KMS-11 (cell line): ENCODE measurements at regions not wholly inside any gene's neighbourhood (a gene's known extent, or its start where the extent isn't known, plus 50 kb on each side); places are given as distances from the start of the nearest gene placed in this dataset.

Experiments used
- H2AFZ ChIP-seq: fragments of 200-600 bp; sonication (generic); 2 replicates; pipeline ENCODE4 v1.6.1; 2016; ENCODE audit warnings: antibody characterized with exemption, mixed run types, low read depth
- H3K27ac ChIP-seq: fragments of 200-600 bp; sonication (generic); 2 replicates; pipeline ENCODE4 v1.6.1; 2016; ENCODE audit warnings: mild to moderate bottlenecking, mixed run types
- H3K27me3 ChIP-seq: fragments of 200-600 bp; sonication (generic); 2 replicates; pipeline ENCODE4 v1.6.1; 2017; ENCODE audit warnings: mild to moderate bottlenecking, low read depth, mixed run types, moderate library complexity; ENCODE audit not compliant: insufficient read depth
- H3K36me3 ChIP-seq: fragments of 200-600 bp; sonication (generic); 2 replicates; pipeline ENCODE4 v1.6.1; 2017; ENCODE audit warnings: mild to moderate bottlenecking, mixed run types; ENCODE audit not compliant: insufficient read depth
- H3K4me1 ChIP-seq: fragments of 200-600 bp; sonication (generic); 2 replicates; pipeline ENCODE4 v1.6.1; 2016; ENCODE audit warnings: mild to moderate bottlenecking, low read depth, mixed run types; ENCODE audit not compliant: poor library complexity, severe bottlenecking
- H3K4me2 ChIP-seq: fragments of 200-600 bp; sonication (generic); 2 replicates; pipeline ENCODE4 v1.7.0; 2016; ENCODE audit warnings: mild to moderate bottlenecking, mixed run types
- H3K4me3 ChIP-seq: fragments of 200-600 bp; sonication (generic); IDR thresholded peaks from 2 replicates; pipeline ENCODE4 v1.6.1; 2017; ENCODE audit warnings: low read depth, low read length, mixed read lengths; ENCODE audit not compliant: insufficient read depth
- H3K79me2 ChIP-seq: fragments of 200-600 bp; sonication (generic); 2 replicates; pipeline ENCODE4 v1.6.1; 2016; ENCODE audit warnings: low read depth, mixed run types; ENCODE audit not compliant: insufficient read depth
- H3K9ac ChIP-seq: fragments of 200-600 bp; sonication (generic); 2 replicates; pipeline ENCODE4 v1.6.1; 2016; ENCODE audit warnings: mild to moderate bottlenecking, mixed run types
- H4K20me1 ChIP-seq: fragments of 200-600 bp; sonication (generic); 2 replicates; pipeline ENCODE4 v1.6.1; 2016; ENCODE audit warnings: mild to moderate bottlenecking, mixed run types; ENCODE audit not compliant: insufficient read depth
- TF ChIP-seq, protein P1 (sequence below): fragments of 200-600 bp; sonication (generic); conservative IDR thresholded peaks from 2 replicates; pipeline ENCODE4 v1.6.1; 2017; ENCODE audit warnings: low read depth, mild to moderate bottlenecking, antibody characterized with exemption, low read length, moderate library complexity, mixed read lengths

DNA sequence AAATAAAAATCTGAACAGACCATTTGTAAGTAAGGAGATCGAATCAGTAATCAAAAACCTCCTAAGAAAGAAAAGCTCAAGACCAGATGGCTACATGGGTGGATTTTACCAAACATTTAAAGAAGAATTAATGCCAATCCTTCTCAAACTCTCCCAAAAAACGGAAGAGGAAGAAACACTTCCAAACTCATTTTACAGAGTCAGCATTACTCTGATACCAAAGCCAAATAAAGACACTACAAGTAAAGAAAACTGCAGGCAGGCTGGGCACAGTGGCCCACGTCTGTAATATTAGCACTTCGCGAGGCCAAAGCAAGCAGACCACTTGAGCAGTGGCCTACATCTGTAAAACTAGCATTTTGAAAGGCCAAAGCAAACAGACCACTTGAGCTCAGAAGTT, 159.8 kb downstream of the DPY19L2 start:
- no peak overlapping the region for H3K9ac ChIP-seq
- H3K79me2 ChIP-seq: no peaks in the 10 kb centered on the region
- no peaks in the 10 kb centered on the region for H3K4me1 ChIP-seq
- TF ChIP-seq, protein P1, sequence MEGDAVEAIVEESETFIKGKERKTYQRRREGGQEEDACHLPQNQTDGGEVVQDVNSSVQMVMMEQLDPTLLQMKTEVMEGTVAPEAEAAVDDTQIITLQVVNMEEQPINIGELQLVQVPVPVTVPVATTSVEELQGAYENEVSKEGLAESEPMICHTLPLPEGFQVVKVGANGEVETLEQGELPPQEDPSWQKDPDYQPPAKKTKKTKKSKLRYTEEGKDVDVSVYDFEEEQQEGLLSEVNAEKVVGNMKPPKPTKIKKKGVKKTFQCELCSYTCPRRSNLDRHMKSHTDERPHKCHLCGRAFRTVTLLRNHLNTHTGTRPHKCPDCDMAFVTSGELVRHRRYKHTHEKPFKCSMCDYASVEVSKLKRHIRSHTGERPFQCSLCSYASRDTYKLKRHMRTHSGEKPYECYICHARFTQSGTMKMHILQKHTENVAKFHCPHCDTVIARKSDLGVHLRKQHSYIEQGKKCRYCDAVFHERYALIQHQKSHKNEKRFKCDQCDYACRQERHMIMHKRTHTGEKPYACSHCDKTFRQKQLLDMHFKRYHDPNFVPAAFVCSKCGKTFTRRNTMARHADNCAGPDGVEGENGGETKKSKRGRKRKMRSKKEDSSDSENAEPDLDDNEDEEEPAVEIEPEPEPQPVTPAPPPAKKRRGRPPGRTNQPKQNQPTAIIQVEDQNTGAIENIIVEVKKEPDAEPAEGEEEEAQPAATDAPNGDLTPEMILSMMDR: no peak
- no peaks in the 10 kb centered on the region for H4K20me1 ChIP-seq
- no peaks in the 10 kb centered on the region for H3K36me3 ChIP-seq
- no peaks in the 10 kb centered on the region for H3K27me3 ChIP-seq
- H3K27ac ChIP-seq: no peak overlapping the region
- no peak overlapping the region for H3K4me2 ChIP-seq
- H2AFZ ChIP-seq: no peak overlapping the region
- no peak overlapping the region for H3K4me3 ChIP-seq

DNA sequence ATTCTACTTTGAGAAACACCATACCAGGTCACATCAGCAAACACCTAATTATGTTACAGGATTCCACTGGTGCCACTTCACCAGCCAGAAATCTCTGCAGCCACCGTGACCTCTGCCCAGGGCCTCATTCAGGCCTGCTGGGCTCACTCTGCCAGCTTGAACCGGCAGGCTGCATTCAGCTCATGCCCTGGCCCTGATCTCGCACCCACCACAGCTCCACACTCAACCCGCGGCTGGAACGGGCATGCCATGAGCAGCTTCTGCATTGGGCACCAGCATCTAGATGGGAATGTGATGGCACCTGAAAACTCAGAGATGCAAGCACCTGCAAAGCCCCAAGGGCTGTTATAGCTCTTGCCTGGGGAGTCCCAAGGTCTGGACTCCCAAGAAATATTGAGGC, 168.7 kb downstream of the DPY19L2 start:
- TF ChIP-seq, protein P1: no peak
- H3K4me2 ChIP-seq: no peak overlapping the region
- no peaks in the 10 kb centered on the region for H4K20me1 ChIP-seq
- no peaks in the 10 kb centered on the region for H3K36me3 ChIP-seq
- no peak overlapping the region for H2AFZ ChIP-seq
- H3K9ac ChIP-seq: no peak overlapping the region
- no peak overlapping the region for H3K4me3 ChIP-seq
- H3K4me1 ChIP-seq: no peaks in the 10 kb centered on the region
- no peaks in the 10 kb centered on the region for H3K27me3 ChIP-seq
- H3K79me2 ChIP-seq: no peaks in the 10 kb centered on the region
- H3K27ac ChIP-seq: no peak overlapping the region

DNA sequence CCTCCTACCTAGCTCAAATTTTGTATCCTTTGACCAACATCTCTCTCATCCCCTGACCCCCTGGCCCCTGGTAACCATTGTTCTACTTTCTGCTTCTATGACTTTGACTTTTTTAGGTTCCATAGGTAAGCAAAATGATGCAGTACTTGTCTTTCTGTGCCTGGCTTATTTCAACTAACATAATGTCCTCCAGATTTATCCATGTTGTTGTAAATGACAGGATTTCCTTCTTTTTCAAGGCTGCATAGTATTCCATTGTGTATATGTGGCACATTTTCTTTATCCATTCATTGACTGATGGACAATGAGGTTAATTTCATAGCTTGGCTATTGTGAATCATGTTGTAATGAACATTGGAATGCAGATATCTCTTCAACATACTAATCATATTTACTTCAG, 170.1 kb downstream of the DPY19L2 start:
- Histone ChIP-seq H3K79me2 (no peaks in the 10 kb centered on the region), H3K4me2 (no peak overlapping the region), H3K9ac (no peak overlapping the region), H4K20me1 (no peaks in the 10 kb centered on the region), H2AFZ (no peak overlapping the region), H3K4me3 (no peak overlapping the region), H3K27me3 (no peaks in the 10 kb centered on the region), H3K27ac (no peak overlapping the region), H3K36me3 (no peaks in the 10 kb centered on the region), H3K4me1 (peaks cover 2% of the 10 kb centered on the region)
- TF ChIP-seq, protein P1: no peak

DNA sequence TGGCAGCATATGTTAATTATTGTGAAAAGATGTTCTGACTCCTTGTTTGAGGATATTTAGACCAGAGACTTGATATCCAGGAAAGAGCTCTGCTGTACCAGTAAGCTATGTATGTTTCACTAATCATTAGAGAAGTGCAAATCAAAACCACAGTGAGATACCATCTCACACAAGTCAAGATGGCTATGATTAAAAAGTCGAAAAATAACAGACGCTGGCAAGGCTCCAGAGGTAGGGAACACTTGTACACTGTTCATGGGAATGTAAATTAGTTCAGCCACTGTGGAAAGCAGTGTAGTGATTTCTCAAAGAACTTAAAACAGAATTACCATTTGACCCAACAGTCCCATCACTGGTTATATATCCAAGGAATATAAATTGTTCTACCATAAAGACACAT, 171.6 kb downstream of the DPY19L2 start:
- Histone ChIP-seq H3K27ac (no peak overlapping the region), H3K79me2 (no peaks in the 10 kb centered on the region), H3K4me3 (no peak overlapping the region), H2AFZ (no peak overlapping the region), H3K27me3 (no peaks in the 10 kb centered on the region), H4K20me1 (no peaks in the 10 kb centered on the region), H3K36me3 (no peaks in the 10 kb centered on the region), H3K9ac (no peak overlapping the region), H3K4me2 (no peak overlapping the region), H3K4me1 (peaks cover 8% of the 10 kb centered on the region)
- TF ChIP-seq, protein P1: no peak
